Keratinocyte (primary cell): ENCODE measurements at regions not wholly inside any gene's neighbourhood (a gene's known extent, or its start where the extent isn't known, plus 50 kb on each side); places are given as distances from the start of the nearest gene placed in this dataset.

Source experiments
- DNase-seq: peaks from one replicate; pipeline ENCODE4 v3.0.0-alpha.2; 2011; ENCODE audit warnings: low read depth, missing footprints, low spot score
- FAIRE-seq: peaks from 2 replicates; lab custom pipeline; 2011; peaks lifted over from hg19 to GRCh38; lab: Jason Lieb, UNC
- H2AFZ ChIP-seq: 2 replicates; pipeline ENCODE4 v1.6.0; 2012; ENCODE audit warnings: low read length, control low read depth, inconsistent platforms; ENCODE audit not compliant: control insufficient read depth
- H3K27ac ChIP-seq: 2 replicates; pipeline ENCODE4 v1.5.1; 2011; ENCODE audit warnings: low read length; ENCODE audit not compliant: control insufficient read depth, insufficient read depth
- H3K27me3 ChIP-seq: 3 replicates; pipeline ENCODE4 v1.6.0; 2011; ENCODE audit warnings: low read length; ENCODE audit not compliant: control insufficient read depth, insufficient read depth; ENCODE audit errors: extremely low read depth
- H3K36me3 ChIP-seq, 2 experiments: 2 replicates in 1 of 2; 3 replicates in 1 of 2; pipeline ENCODE4 v1.5.1; 2011; ENCODE audit warnings: low read length in 2 of 2, mild to moderate bottlenecking in 1 of 2; ENCODE audit not compliant: control insufficient read depth in 2 of 2, insufficient read depth in 2 of 2; ENCODE audit errors: extremely low read depth in 1 of 2
- H3K4me1 ChIP-seq: 3 replicates; pipeline ENCODE4 v1.5.1; 2011; ENCODE audit warnings: low read length; ENCODE audit not compliant: control insufficient read depth, insufficient read depth; ENCODE audit errors: extremely low read depth
- H3K4me2 ChIP-seq: 3 replicates; pipeline ENCODE4 v1.6.0; 2011; ENCODE audit warnings: low read depth, low read length; ENCODE audit not compliant: control insufficient read depth, insufficient read depth; ENCODE audit errors: extremely low read depth
- H3K4me3 ChIP-seq, 3 experiments: fragments of 200-600 bp in 1 of 3; sonication (generic) in 1 of 3; 2 replicates in 2 of 3; 3 replicates in 1 of 3; pipeline ENCODE4 v1.5.1; 2011 to 2016; ENCODE audit warnings: low read length in 3 of 3, mild to moderate bottlenecking in 3 of 3, control low read depth in 2 of 3, inconsistent platforms in 1 of 3, low read depth in 1 of 3, mixed read lengths in 1 of 3, mixed run types in 1 of 3, moderate library complexity in 1 of 3; ENCODE audit not compliant: control insufficient read depth in 2 of 3, insufficient read depth in 2 of 3; ENCODE audit errors: extremely low read depth in 1 of 3
- H3K79me2 ChIP-seq: 2 replicates; pipeline ENCODE4 v1.6.0; 2012; ENCODE audit warnings: low read length; ENCODE audit not compliant: control insufficient read depth, insufficient read depth
- H3K9ac ChIP-seq: 3 replicates; pipeline ENCODE4 v1.6.0; 2011; ENCODE audit warnings: low read length; ENCODE audit not compliant: control insufficient read depth, insufficient read depth; ENCODE audit errors: extremely low read depth
- H3K9me1 ChIP-seq: 3 replicates; pipeline ENCODE4 v1.6.0; 2011; ENCODE audit warnings: low read length; ENCODE audit not compliant: control insufficient read depth, insufficient read depth; ENCODE audit errors: extremely low read depth
- H3K9me3 ChIP-seq: 2 replicates; pipeline ENCODE4 v1.5.1; 2012; ENCODE audit warnings: low read depth, low read length; ENCODE audit not compliant: control insufficient read depth
- H4K20me1 ChIP-seq: 3 replicates; pipeline ENCODE4 v1.6.0; 2011; ENCODE audit warnings: low read length; ENCODE audit not compliant: control insufficient read depth, insufficient read depth; ENCODE audit errors: extremely low read depth
- CTCF ChIP-seq, 3 experiments: IDR thresholded peaks in 1 of 3; conservative IDR thresholded peaks in 1 of 3; optimal IDR thresholded peaks in 1 of 3; 2 replicates in 2 of 3; 3 replicates in 1 of 3; pipeline versions ENCODE3 to v1.5.1; 2011; ENCODE audit warnings: low read length in 3 of 3, mild to moderate bottlenecking in 3 of 3, moderate library complexity in 2 of 3, control low read depth in 1 of 3, inconsistent platforms in 1 of 3; ENCODE audit not compliant: insufficient read depth in 2 of 3; ENCODE audit errors: extremely low read depth in 1 of 3
- EZH2 ChIP-seq: IDR thresholded peaks from one replicate; pipeline ENCODE4 v1.6.1; 2012; ENCODE audit warnings: inconsistent platforms, mild to moderate bottlenecking, low read length, moderate library complexity
- dilution Hi-C: fragments of 300-500 bp; cut with MboI; formaldehyde crosslinking; loops from one replicate; pipeline ENCODE4 v1.7.0; 2020; ENCODE audit warnings: low sequenced_read_pairs; ENCODE audit not compliant: extremely low pct_ligation_motif_present

- Histone ChIP-seq H3K27me3 (no peaks in the 10 kb centered on the region), H3K9me1 (no peaks in the 10 kb centered on the region), H3K27ac (no peak overlapping the region), H3K4me2 (no peak overlapping the region), H3K4me1 (no peaks in the 10 kb centered on the region), H3K9me3 (peaks cover 2% of the 10 kb centered on the region), H4K20me1 (no peaks in the 10 kb centered on the region), H3K4me3 (no peak overlapping the region), H2AFZ (no peak overlapping the region), H3K36me3 (no peaks in the 10 kb centered on the region), H3K79me2 (no peaks in the 10 kb centered on the region), H3K9ac (no peak overlapping the region)
- dilution Hi-C loops, result no loop called here
- DNase-seq, result no peak
- no peak for TF ChIP-seq EZH2
- TF ChIP-seq CTCF (optimal IDR thresholded peaks at IDR 0.05 in 1 of 3, IDR thresholded peaks at IDR 0.05 in 1 of 3, conservative IDR thresholded peaks at IDR 0.05 in 1 of 3; ENCODE audit: extremely low read depth in 1 of 3, insufficient read depth in 2 of 3, low read length in 3 of 3), result no peak
- FAIRE-seq, result no peak
Observed at GRCh38 chr2:78063246-78064020, 541.3 kb upstream of the LRRTM4 start.

GRCh38 chr2:78065366-78065765, 543.2 kb upstream of the LRRTM4 start:
- H2AFZ ChIP-seq, result no peak overlapping the region
- DNase-seq (no peak), FAIRE-seq (no peak)

More at GRCh38 chr2:78065366-78065765, 543.2 kb upstream of the LRRTM4 start:
- dilution Hi-C loops, result no loop called here
- Histone ChIP-seq H3K4me1 (no peaks in the 10 kb centered on the region), H3K4me2 (no peak overlapping the region), H3K4me3 (no peak overlapping the region), H3K9me3 (no peaks in the 10 kb centered on the region), H3K79me2 (no peaks in the 10 kb centered on the region), H3K9ac (no peak overlapping the region), H3K9me1 (no peaks in the 10 kb centered on the region), H3K36me3 (no peaks in the 10 kb centered on the region), H4K20me1 (no peaks in the 10 kb centered on the region), H3K27me3 (no peaks in the 10 kb centered on the region), H3K27ac (no peak overlapping the region)
- no peak for TF ChIP-seq EZH2
- TF ChIP-seq CTCF (optimal IDR thresholded peaks at IDR 0.05 in 1 of 3, IDR thresholded peaks at IDR 0.05 in 1 of 3, conservative IDR thresholded peaks at IDR 0.05 in 1 of 3; ENCODE audit: extremely low read depth in 1 of 3, insufficient read depth in 2 of 3, low read length in 3 of 3), result no peak
